ENCODE measurements at regions not wholly inside any gene's neighbourhood (a gene's known extent, or its start where the extent isn't known, plus 50 kb on each side); places are given as distances from the start of the nearest gene placed in this dataset.

DNA sequence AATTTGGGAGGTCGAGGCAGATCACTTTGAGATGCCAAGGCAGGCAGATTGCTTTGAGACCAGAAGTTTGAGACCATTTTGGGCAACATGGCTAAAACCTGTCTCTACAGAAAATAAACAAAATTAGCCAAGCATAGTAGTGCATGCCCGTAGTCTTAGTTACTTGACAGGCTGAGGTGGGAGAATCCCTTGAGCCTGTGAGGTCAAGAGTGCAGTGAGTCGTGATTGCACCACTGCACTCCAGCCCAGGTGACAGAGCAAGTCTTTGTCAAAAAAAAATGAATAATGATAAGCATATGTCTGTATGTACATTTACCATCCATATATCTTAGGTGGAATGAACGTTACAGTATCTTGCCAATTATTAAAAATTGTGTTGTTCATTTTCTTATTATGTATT lies 2447.7 kb downstream of the PCDH9 start:
- H2AFZ ChIP-seq (ENCODE audit: low read depth, low read length, poor library complexity, severe bottlenecking), result no peak overlapping the region
- 0 out of 2 replicates have a peak, but pooled peaks cover 2% of the 10 kb centered on the region for H3K9me2 ChIP-seq (ENCODE audit: insufficient read depth)
- TF ChIP-seq POLR2AphosphoS5 (IDR thresholded peaks at IDR 0.05; ENCODE audit: low read depth, low read length) (no peak), CBX3 (IDR thresholded peaks at IDR 0.05; ENCODE audit: low read depth) (no peak), ELF1 (IDR thresholded peaks at IDR 0.05; ENCODE audit: borderline replicate concordance, low read depth) (no peak), POLR2A (IDR thresholded peaks at IDR 0.05; ENCODE audit: borderline replicate concordance, extremely low read depth, insufficient read depth, insufficient read length) (no peak), JUND (IDR thresholded peaks at IDR 0.05) (no peak), CEBPB (IDR thresholded peaks at IDR 0.05; ENCODE audit: low read depth) (no peak), EGR1 (IDR thresholded peaks at IDR 0.05; ENCODE audit: low read depth) (no peak), EZH2 (IDR thresholded peaks at IDR 0.05) (no peak), RAD21 (IDR thresholded peaks at IDR 0.05; ENCODE audit: low read depth) (no peak), ZNF274 (IDR thresholded peaks at IDR 0.05; ENCODE audit: low read depth, low read length) (no peak)
- TF ChIP-seq, protein P1, sequence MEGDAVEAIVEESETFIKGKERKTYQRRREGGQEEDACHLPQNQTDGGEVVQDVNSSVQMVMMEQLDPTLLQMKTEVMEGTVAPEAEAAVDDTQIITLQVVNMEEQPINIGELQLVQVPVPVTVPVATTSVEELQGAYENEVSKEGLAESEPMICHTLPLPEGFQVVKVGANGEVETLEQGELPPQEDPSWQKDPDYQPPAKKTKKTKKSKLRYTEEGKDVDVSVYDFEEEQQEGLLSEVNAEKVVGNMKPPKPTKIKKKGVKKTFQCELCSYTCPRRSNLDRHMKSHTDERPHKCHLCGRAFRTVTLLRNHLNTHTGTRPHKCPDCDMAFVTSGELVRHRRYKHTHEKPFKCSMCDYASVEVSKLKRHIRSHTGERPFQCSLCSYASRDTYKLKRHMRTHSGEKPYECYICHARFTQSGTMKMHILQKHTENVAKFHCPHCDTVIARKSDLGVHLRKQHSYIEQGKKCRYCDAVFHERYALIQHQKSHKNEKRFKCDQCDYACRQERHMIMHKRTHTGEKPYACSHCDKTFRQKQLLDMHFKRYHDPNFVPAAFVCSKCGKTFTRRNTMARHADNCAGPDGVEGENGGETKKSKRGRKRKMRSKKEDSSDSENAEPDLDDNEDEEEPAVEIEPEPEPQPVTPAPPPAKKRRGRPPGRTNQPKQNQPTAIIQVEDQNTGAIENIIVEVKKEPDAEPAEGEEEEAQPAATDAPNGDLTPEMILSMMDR (IDR thresholded peaks at IDR 0.05 in 2 of 3, conservative IDR thresholded peaks at IDR 0.05 in 1 of 3; ENCODE audit: borderline replicate concordance in 1 of 3, insufficient read depth in 1 of 3, low read depth in 2 of 3, low read length in 2 of 3), result no peak
- TF ChIP-seq, protein P2, sequence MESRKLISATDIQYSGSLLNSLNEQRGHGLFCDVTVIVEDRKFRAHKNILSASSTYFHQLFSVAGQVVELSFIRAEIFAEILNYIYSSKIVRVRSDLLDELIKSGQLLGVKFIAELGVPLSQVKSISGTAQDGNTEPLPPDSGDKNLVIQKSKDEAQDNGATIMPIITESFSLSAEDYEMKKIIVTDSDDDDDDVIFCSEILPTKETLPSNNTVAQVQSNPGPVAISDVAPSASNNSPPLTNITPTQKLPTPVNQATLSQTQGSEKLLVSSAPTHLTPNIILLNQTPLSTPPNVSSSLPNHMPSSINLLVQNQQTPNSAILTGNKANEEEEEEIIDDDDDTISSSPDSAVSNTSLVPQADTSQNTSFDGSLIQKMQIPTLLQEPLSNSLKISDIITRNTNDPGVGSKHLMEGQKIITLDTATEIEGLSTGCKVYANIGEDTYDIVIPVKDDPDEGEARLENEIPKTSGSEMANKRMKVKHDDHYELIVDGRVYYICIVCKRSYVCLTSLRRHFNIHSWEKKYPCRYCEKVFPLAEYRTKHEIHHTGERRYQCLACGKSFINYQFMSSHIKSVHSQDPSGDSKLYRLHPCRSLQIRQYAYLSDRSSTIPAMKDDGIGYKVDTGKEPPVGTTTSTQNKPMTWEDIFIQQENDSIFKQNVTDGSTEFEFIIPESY (IDR thresholded peaks at IDR 0.05; ENCODE audit: extremely low read depth, insufficient replicate concordance, low read length), result no peak
- TF ChIP-seq, protein P3, sequence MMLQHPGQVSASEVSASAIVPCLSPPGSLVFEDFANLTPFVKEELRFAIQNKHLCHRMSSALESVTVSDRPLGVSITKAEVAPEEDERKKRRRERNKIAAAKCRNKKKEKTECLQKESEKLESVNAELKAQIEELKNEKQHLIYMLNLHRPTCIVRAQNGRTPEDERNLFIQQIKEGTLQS (IDR thresholded peaks at IDR 0.05), result no peak
- H3K4me3 ChIP-seq (replicated peaks in 1 of 2; ENCODE audit: low read depth in 1 of 2, low read length in 2 of 2), result no peak overlapping the region
- no peaks in the 10 kb centered on the region for H3K27me3 ChIP-seq (ENCODE audit: insufficient read depth, low read length)
- BruUV-seq (replicated peaks), result no TSS peak
- DNase-seq (ENCODE audit: low read depth, low spot score) (no peak), ATAC-seq (no peak)
- H3K9ac ChIP-seq (ENCODE audit: low read length), result no peak overlapping the region
- ChIA-PET RAD21 (ENCODE audit: low non-redundant PET in 1 of 2, low total read pairs in 2 of 2, uncharacterized antibody in 2 of 2, unreplicated experiment in 2 of 2) (interaction anchor here in 1 of 2 experiments (0.6 kb wide), 1 partner anchor 11 kb away, joined by 3 read pairs; no protein-coding TSS in a partner anchor), POLR2A (no interaction called here), CTCF (no interaction called here)
- H3K36me3 ChIP-seq (ENCODE audit: control insufficient read depth in 1 of 2, insufficient read depth in 2 of 2, low read length in 2 of 2), result no peaks in the 10 kb centered on the region
- H3K4me2 ChIP-seq (ENCODE audit: low read length), result no peak overlapping the region
- no peaks in the 10 kb centered on the region for H3K9me3 ChIP-seq (ENCODE audit: control insufficient read depth in 1 of 2, insufficient read depth in 1 of 2, low read depth in 1 of 2, low read length in 2 of 2)
- no peaks in the 10 kb centered on the region for H3K4me1 ChIP-seq (ENCODE audit: control insufficient read depth in 1 of 2, insufficient read depth in 2 of 2, low read length in 2 of 2)
- no peak overlapping the region for H3K27ac ChIP-seq (ENCODE audit: low read depth, low read length)
- no peaks in the 10 kb centered on the region for H3K79me2 ChIP-seq (ENCODE audit: insufficient read depth, low read length)
- intact Hi-C loops (cut with micrococcal nuclease), result no loop called here
- H4K20me1 ChIP-seq (ENCODE audit: insufficient read depth), result no peaks in the 10 kb centered on the region

All from HCT116 (cell line).